CD4-positive, alpha-beta T cell treated with Interleukin-21 for 1 hour (primary cell): ENCODE measurements at regions not wholly inside any gene's neighbourhood (a gene's known extent, or its start where the extent isn't known, plus 50 kb on each side); places are given as distances from the start of the nearest gene placed in this dataset.

Source experiments
- DNase-seq: peaks from one replicate; pipeline ENCODE4 v3.0.0-alpha.2; 2020

DNA sequence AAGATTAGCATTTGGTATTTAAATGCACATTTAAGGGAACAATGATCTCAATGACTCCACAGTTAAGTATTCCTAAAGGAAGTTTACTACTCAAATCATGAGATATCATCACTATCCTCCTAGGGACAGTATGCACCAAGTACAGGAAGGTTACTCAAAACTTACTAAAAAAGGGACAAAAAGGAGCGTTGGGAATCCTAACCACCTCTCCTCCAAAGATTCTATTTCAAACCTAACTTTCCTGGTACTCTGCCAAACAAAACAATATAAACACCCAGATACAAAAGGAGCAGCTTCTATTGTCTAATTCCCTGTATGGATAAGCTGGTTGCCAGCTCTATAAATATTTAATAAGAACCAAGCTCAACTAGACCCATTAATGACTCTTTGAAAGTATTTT lies 377.7 kb downstream of the NUAK1 start:
- DNase-seq: no peak

DNA sequence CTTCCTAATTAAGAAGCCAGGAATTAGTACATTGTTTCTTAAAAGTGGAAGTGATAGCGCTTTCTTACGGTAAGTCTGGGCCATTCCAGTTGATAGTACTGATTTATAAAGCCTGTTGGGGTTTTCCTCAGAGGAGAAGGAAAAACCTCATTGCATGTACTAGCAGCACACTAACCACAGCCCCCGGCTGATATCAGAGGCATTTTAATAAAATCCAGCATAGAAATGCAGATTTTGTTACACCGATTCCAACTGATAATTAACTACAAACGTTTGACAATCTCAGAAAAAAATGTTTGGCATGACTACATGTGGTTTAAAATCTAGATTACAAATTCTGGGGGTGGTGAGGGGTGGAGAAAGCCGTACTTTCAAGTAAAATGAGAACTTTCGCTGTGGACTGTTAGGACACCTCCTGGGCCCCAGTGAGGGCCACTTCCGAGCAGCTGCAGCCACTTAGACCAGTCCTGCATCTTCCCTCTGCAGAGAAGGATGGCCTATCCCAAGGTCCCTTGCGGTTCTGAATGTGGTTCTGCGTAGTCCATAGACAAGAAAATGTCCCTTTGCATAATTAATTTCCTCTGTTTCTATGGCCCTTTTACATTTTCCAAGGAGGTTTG lies 374.4 kb downstream of the NUAK1 start:
- no peak for DNase-seq

DNA sequence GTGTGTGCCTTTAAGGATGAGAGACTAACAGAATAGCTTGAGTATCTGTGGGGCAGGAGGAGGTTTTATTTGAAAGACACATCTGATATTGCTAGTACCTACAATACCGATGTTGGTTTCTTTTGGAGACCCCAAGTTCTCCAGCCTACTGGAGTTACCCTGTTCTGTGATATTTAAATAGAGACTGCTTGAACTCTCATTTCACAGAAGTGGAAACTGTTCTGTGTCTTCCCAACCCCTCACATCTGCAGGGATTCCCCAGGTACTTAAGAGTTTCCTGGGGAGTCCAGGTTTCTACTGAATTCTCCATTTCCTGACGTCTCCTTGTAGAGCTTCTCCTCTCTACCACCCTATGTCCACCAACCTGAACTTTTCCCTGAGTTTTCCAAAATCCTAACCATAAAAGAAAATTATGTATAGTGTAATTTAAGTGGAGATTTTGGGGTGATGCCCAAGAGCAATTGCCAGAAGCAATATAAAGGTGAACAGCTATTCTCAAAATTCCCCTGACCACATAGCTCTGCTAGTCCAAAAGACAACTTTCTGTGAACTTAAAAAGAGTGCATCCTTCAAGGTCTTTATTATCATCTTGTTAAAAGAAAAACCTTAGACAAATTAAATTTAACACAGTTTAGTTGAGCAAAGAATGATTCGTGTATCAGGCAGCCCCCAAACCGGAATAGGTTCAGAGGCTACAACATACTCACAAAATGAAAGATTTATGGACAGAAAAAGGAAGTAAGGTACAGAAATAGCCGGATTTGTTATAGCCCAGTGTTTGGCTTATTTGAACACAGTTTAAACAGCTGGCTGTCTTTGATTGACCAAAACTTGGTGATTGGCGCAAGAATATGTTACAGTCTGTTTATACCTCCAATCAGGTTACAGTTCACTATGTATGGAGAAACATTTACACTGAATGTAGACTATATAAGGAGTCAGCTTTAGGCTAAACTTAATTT lies 373.4 kb downstream of the NUAK1 start:
- DNase-seq: no peak

DNA sequence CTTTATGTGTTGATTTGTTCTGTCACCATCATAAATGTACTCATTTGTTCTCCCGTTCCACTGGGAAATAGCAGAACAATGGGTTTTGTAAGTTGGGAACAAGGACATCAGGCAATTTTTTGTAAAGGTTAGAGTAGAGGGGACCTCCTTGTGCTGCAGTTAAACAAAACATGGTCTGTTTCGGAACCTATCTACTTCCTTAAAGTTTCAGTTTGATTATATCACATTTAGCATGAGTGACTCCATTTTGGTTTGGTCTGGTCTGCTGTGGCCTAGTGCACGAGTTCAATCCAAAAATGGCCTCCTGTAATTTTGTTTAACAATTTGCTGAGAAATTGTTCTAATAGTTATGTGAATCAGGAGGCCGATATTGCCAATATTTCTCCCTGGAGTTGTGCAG lies 372.7 kb downstream of the NUAK1 start:
- no peak for DNase-seq

DNA sequence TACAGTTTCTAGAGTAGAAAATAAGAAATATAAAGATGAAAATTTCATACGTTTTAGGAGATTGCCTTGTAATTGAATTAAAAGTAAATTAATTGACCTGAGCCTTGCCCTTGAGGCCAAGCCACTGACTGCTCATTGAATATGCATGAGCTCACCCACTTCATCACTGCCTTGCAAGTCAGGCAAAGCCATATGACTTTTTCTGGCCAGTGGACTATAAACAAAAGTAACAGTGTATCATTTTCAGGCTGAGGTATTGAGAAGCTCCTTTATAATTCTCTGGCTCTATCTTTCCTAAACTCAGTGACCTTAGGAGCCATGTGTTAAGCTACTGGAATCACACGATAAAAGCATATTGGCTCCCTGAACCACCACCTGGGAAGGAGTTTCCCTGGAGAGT lies 369.3 kb downstream of the NUAK1 start:
- no peak for DNase-seq

DNA sequence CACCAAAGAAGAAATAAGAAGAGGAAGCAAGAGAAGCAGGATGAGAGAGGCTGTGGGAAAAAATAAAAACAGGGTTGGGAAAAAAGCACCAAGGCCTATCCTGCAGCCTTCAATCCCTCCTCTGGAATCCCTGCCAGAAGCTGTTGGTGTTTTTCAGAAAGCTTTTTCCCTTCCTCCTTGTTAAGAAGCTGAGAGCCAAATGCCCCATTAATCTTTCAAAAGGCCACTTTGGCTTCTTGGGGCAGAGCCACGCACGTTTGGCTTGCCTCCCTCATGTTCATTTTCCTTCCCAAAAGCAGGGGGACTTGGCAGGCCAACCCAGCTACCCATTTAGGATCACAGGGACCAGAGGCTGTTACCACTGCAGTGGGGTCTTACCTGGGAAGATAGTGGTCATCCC lies 365.3 kb downstream of the NUAK1 start:
- DNase-seq: no peak

DNA sequence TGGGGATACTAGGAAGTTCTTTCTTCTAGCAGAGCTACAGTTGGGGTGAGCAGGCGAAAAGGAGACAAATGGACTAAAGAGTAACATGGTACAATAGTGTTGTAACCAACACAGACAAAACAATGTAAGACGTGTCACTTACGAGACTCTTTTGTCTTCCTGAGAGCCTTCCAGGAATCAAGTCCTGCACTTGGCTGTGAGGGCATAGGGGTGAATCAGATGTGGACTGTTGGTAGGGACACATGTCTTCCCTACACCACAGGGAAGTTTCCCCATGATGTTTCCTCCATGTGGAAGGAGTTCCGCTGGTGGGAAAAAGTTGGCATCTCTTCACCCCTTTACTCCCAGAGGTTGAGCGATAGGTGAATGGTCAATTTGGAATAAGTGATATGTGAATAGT lies 364.7 kb downstream of the NUAK1 start:
- no peak for DNase-seq

DNA sequence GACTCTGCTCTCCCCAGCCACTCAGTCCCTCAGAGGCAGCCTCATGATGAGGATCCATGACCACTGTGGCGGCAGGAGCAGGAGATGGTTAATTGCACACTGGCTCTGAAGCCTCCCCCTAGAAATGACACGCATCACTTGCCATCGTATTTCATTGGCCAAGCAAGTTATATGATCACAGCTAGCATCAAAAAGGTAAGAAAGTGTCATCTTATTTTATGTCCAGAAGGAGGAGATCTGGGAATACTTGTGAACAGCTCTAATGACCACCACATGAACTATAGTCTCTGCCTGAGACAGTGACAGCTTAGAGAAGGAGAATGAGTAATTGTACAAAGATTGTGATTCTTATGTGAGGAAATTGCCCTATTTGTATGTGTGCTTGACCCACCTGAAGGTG lies 363.4 kb downstream of the NUAK1 start:
- no peak for DNase-seq

DNA sequence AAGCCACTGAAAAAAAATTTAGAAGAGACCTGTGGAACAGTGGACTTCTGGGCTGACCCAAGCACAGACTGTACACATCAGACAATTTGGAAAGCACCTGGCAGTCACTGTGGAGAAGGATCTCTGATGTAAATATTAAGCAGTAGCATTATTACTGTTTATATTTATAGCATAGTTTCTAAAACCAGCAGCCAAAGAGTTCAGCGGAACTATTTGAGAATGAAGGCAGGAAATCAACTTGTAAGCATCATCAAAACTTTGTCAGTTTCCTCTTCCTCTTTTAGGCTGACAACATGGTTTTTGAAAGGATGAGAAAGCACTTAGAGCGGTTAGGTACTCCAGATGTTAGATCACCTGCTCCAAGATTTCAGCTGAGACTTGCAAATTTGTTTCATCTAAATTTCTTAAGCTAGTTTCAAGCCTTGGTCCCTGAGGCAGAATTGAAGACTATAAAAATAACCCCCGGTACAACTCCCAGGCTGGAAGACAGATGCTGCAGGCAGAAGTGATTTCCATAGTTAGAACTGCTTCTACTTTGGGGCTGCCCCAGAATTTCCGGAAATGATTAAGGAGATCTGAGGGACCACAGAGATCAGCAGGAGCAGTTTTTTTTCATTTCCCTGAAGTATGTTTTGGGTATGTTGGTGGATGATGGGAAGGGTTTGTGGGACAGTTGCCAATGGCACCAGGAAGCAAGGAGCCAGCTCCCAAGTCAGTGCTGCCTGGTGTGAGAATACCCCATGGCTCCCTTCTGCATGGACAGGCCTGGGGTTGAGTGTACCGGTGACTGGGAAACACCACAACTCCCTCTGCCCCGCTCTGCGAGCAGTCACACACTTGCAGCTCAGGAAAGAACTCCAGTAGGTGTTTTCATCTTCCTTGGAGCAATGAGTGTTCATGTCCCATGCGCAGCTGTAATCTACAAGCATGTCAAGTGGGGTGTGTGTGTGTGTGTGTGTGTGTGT lies 354.5 kb downstream of the NUAK1 start:
- no peak for DNase-seq

DNA sequence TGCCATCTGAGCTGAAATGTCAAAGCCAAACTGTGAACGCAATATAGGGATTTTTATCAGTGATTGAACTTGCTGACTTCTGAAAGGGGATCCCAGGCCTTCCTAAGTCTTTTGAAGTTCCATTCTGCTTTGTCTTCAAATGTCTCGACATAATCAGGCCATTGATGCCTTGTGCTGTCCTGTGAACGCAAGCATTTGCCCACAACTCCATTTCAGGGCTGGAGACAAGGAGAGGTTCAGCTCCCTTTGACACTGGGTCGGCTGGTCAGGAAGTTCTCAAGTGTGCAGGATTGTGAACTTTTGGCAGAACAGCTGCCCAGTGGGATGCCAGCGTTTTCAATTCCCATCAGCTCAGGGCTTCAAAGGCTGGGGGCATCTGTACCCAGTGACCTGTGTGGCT lies 345.3 kb downstream of the NUAK1 start:
- no peak for DNase-seq

DNA sequence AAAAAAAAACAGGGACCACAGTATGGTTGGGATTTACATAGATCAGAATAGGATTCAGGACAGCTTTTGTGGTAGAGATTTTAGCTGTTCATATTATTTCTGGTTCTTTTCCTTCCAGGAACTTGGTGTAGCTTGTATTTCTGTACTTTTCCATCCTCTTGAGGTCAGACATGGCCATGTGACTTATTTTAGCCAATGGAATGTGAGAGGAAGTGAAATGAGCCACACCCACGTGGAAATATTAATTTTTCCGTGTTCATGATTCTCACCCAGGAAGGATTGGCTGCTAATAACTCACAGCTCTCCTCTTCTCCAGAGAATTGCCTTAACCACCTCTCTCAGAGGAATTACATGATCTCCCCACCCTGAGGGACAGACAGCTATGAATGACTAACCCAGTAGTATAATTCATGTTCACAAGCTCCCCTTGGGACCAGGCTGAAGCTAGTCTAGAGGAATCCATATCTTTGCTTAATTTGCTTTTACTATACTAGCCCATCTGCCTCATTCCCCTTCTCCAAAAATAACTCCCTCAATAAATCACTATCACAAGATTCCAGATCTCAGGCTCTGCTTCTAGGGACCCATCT lies 340.4 kb downstream of the NUAK1 start:
- DNase-seq: no peak

DNA sequence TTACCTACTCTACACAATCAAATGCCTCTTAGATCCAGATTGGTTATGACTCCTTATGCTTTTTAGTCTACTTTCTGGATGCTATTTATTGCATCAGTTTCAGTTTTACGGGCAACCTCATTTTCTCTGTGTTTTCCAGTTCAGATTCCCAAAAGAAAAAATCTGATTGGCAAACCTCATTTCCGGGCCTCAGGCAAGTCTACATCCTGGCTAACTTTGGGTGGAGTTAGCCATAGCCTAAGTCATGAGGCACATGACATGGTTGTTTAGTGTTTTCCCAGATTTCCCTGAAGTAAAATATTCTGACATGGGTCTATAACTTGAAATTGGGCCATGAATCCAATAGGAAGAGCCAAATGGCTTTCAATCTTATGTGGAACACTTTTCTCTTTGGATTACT lies 339.7 kb downstream of the NUAK1 start:
- no peak for DNase-seq

DNA sequence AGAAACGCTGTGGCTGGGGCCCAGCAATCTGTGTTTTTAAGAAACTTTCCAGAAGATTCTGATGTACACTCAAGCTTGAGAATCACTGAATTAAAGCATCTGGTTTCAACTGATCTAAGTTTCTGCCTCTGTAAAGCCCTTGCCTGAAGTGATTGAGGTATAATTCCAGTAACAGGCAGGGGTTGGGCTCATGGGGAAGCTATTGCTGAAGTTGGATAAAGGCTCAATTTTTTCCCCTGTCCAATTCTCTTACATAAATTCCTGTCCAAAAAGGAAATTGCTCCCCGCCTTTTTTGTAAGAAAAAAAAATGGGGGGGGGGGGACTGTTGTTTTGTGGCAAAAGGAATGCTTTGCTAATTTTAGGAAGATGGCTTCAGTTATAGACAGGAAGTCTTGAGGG lies 337.4 kb downstream of the NUAK1 start:
- DNase-seq: no peak

DNA sequence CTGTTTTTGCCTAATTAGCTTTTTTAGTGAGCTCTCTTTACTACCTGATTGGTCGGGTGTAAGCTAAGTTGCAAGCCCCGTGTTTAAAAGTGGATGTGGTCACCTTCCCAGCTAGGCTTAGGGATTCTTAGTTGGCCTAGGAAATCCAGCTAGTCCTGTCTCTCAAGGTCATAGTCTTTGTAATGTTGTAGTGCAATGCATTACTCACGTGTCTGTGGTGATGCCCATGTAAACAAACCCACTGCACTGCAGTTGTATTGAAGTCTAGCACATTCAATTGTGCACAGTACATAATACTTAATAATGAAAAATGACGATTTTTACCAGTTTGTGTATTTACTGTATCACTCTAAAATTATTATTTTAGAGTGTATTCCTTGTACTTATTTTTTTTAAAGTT lies 335.5 kb downstream of the NUAK1 start:
- no peak for DNase-seq

DNA sequence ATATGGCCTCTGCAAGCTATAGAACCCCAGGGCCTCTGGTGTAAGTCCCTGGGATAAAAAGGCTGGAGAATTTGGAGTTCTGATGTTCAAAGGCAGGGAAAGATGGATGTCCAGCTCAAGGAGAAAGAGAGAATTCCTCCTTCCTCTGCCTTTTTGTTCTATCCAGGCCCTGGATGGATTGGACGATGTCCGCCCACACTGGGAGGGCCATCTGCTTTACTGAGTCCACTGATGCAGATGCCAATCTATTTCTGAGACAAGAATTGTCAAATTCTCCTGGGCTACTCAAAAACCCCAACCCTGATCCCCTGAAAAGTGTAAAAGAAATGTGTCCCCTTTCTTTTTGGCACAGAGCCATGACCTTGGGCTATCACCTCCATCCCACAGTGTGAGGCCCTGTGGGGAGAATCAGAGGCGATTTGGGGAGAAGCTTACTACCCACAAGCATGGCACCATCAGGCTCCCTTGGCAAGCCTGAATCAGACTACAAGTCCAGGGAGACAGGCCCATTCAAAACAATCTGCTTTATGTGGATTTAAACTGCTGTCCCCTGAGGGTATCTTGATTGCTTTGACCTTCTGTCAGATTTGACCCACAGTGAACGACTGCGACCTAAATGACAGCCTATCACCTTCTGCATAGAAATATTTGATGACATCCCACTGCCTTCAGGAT lies 334.0 kb downstream of the NUAK1 start:
- no peak for DNase-seq

DNA sequence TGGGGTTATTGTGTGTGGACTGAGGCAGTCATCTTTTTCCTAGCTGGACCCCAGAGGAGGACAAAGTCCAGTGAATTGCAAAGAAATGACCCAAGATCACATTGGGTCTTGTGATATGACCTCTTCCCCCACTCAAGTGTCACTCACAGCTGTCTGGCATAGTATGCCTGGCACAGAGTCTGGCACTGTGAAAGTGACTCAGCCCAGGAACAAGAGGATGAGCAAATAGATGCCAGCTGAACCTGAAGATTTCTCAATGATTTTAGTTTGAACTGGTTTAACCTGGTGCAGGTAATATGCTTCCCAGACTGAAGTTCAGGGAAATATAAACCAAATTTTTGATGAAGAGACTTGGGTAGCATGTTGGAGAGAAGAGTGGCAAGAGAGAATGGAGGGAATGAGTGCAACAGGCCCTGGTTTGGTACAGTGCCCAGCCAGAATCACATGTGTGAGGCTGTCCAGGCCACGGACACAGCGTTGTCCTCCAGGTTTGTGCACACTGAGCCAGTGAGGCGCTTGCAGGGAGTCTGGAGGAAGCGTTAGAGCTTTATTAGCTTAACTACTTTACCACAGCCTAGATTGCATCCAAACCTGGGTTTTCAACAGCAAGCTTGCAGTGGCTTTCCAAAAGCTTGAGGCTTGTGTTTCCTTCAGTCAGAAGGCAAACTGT lies 332.9 kb downstream of the NUAK1 start:
- DNase-seq: no peak

DNA sequence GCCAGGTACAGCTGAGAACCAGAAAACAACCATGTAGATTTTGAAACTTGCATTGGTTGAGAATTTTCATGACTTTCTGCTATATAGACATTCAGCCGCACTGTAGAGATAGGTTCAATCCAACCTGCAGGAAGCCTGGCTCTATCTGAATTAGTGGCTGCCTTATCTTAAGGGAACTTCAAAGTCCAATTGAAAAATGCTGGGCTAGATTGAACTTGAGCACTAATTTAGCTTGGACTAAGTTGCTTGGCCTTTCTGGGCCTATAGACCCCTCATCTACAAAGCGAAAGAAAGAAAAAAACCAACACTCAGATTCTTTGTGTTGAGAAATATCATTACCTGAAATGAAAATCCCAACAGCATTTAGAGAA lies 332.4 kb downstream of the NUAK1 start:
- DNase-seq: no peak

DNA sequence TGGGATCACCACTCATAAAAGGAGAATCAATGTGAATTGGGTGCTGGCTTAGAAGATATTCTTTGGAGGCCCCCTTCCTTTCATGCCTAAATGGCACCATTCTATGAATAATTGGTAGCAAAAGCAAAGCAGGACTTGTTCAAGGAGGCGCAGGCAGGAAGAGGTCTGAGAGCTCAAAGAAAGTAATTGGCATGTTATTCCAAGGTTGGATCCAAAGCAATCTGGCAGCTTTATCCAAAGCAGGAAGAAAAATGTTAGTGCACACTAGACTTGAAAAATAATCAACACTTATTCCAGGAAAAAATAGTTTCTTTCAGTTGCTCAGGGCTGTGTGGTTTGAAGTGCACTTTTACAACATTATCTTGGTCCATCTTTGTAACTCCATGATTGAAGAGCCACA lies 326.4 kb downstream of the NUAK1 start:
- no peak for DNase-seq

DNA sequence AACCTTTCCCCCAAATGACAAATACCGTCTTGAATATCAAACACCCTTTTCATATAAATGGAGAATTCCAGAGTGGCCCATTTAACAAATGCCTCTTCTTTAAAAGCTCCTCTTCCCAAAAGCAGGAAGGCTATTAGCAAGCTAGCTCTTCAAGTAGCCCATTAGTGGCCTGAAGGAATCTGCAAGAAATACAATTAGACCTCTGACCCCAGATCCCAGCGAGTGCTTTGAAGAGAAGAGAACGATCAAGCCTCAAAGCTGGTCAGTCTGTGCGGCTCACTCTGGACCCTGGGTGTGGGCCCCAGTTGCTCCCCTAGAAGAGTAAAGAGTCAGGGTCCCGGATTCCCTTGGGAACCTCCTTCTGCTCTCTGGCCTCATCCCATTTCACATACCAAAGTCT lies 325.6 kb downstream of the NUAK1 start:
- DNase-seq: no peak

DNA sequence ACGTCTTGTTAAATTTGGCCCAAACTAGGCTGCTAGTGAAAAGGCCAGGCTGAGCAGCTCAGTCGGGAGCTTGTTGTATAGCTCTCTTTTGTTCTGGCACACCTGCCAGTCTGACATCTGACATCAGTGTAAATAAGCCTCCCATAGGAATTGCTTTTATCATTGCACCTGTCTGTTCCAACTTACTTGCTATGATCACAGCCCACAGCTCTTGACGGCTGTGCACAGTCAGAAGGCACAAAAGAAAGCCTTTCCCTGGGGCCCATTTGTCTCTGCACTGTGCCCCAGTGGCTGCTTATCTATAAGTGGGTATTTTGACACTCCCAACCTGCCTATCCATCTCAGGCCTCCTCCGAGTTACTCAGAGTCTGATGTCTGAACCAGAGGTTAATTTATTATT lies 324.5 kb downstream of the NUAK1 start:
- no peak for DNase-seq

DNA sequence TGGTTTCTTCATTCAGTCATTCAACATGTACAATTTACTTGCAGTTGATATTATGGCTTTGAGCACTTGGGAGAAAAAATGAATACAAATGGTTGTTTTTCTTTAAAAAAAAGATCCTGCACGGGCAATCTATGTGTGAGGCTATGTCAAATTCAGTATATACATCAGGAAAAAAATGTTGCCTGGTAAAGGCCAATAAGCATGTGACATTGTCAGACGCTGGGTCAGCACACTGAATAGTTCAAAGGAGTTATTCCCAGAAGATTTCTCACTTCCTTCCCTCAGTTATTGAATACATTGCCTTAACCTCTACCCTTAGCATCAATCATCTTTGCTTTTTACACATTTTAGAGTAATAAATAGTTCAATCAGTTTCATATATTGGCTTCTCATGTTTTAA lies 319.2 kb downstream of the NUAK1 start:
- DNase-seq: no peak
